NCI-H2107 treated with DMSO at 0.1 percent for 48 hours (cell line): ENCODE measurements at regions not wholly inside any gene's neighbourhood (a gene's known extent, or its start where the extent isn't known, plus 50 kb on each side); places are given as distances from the start of the nearest gene placed in this dataset.
"Not testable (repeated sequence)": the region's sequence is repeated elsewhere in the genome, so short reads cannot be mapped to it uniquely, and the experiment has no call there.

ENCODE experiments used
- DNase-seq: peaks from one replicate; lab custom pipeline; 2025; ENCODE audit not compliant: unreplicated experiment; lab: John Stamatoyannopoulos, UW

DNA sequence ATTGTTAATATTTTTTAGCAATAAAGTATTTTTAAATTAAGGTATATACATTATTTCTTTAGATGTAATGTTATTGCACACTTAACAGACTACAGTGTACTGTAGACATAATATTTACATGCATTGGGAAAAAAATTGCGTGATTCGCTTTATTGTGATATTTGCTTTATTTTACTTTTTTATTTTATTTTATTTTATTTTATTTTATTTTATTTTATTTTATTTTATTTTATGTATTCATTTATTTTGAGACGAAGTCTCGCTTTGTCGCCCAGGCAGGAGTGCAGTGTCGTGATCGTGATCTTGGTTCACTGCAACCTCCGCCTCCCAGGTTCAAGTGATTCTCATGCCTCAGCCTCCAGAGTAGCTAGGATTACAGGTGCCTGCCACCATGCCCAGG is 1522.7 kb downstream of the AMY1C start:
- not testable (repeated sequence) for DNase-seq

DNA sequence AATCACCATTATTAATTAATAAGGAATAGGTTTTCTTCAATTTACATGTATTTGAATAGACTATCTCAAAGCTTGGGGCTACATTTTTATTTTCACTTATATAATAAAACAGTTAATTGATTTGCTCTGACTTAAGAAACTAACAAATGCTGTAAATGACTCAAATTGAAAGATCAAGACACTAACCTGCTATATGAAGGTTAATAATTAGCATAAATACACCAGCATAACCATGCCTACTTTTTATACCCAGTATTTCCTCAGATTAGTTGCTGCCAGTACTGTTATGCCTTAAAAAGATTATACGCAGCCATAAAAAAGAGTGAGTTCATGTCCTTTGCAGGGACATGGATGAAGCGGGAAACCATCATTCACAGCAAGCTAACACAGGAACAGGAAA is 1545.1 kb downstream of the AMY1C start:
- DNase-seq, result no peak

DNA sequence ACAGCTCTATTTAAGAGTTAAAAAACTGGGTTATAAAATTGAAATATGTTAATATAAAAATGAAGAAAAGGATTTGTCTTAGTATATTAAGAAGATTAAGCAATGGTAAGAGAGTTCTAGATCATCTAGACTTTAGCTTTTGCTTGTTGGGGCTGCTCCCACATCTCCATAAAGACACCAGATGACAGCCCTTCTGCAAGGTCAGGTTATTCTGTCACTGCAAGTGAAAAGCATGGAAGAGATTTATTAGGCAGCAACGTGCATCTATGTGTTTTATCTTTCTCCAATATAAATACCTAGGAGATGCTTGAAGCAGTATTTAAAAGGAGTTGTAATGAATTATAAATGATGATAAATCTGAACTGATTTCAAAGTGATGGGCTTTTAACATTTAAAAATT is 1560.4 kb downstream of the AMY1C start:
- DNase-seq, result no peak

DNA sequence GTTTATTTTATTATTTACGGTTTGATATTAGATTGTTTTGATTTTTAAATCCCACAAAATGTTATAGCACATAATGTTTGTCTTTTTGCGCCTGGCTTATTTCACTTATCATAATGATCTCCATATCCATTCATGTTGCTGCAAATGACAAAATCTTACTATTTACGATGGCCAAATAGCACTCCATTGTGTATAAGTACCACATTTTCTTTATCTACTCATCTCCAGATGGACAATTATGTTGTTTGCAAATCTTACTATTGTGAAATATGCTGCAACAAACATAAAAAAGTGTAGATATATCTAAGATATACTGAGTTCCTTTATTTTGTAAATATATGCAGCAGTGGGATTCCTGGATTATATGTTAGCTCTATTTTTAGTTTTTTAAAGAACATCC is 1568.3 kb downstream of the AMY1C start:
- DNase-seq, result no peak

DNA sequence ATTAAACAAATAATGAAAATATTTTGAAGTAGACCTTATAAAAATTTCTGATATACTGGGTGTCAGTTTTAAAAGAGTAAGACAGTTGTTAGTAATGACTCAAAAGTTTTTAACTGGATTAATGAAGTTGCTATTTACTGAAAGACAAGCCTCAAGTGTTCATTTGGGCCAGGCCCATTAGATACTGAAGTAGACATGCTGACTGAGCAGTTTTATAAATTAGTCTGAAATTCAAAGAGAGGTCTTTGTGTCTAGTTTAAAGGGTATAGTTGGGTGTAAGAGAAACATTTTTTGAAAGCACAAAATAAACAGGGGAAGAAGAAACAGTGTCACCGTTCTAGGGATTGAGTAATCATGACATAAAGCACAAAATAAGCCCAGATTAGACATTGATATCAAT is 1577.2 kb downstream of the AMY1C start:
- DNase-seq, result no peak

DNA sequence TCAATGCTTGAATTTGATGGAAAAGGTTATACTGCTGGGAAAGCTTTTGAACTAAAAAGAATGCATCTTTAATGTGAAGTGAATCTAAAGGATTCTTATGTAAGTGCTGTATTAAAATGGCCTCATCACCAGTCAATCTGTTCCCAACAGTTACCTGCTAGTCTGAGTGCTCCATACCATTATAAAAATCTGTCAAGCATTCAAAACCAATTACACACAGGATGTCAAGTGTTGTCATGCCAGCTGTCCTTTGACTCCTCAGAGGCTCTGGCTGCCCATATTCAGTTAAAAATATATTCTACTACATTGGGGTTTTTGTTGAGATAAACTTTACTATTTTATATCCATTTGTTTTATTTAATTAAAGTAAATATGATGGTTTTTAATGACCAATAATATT is 1587.7 kb downstream of the AMY1C start:
- DNase-seq, result peak; percentile 8

DNA sequence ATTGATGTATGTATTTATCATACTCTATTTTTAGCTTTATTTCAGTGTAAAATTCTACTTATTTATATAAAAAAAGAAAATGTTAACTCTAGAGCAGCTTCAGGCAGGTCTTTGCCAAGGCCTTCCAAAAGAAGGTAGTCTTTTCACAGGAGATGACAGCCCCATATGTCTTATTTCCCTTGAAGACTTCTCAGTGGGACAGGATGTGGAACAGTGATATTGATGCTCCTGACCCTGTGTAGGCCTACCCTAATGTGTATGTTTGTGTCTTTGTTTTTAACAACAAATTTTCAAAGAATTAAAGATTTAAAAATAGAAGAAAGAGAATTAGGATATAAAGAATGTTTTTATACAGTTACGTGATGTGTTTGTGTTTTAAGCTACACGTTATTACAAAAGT is 1593.6 kb downstream of the AMY1C start:
- no peak for DNase-seq

DNA sequence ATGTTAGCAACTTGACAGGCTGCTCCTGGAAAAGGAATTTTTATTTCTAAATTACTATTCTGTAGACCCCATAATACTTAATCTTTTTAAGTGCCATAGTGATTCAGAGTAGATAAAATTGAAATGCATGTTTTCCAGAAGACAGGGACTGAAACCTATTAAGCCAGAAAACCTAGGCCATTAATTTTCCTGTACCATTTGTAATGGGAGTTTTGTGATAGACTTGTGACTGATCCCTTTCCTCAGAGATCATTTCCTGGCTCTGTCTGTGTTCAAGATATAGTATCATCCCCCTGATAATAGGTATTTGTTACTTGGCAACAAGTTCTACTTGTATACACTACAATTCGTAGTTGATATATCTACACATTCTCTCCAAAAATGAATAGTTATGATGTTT is 1609.8 kb downstream of the AMY1C start:
- DNase-seq, result no peak

DNA sequence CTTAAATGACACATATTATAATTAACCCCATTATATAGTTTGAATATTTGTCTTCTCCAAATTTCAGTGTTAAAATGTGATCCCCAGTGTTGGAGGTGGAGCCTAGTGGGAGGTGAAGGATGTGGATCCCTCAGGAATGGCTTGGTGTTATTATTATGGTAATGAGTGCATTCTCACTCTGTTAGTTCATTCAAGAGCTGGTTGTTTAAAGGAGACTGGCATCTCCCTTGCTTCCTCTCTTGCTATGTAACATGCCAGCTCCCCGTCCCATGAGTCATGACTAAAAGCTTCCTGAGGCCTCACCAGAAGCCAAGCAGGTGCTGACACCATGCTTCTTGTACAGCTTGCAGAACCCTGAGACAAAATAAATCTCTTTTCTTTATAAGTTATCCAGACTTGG is 1612.7 kb downstream of the AMY1C start:
- DNase-seq, result no peak

DNA sequence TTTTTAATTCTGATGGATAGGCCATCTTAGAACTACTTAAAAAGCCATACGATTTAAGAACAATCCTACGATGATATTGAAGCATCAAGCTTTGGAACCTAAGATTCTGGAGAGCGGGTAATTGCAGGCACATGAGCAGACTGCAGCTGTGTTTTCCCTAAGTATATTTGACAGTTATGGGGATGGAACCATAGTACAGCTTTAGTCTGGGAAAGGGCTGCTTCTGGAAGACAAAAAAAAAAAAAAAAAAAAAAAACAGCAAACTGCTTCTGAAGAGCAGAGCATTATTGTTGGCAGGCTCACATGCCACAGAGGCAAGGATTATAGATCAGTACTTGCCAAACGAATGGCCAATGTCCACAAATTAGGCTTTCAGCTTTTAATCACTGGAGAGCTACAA is 1618.7 kb downstream of the AMY1C start:
- peak; percentile 9 for DNase-seq

DNA sequence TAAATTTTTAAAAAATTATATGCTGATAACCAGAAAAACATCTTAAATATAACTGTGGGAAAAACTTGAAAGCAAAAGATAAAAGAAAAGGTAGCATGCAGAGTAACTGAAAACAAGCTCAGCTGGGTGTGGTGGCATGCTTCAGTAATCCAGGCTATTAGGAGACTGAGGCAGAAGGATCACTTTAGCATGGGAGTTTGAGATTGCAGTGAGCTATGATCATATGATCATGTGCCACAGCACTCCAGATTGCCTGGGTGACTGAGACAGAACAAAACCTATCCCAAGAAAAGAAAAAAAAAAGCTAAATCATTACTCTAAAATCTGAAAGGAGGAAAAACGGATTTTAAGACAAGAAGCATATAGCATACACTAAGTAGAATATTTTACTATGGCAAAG is 1624.0 kb downstream of the AMY1C start:
- DNase-seq, result peak; percentile 56

DNA sequence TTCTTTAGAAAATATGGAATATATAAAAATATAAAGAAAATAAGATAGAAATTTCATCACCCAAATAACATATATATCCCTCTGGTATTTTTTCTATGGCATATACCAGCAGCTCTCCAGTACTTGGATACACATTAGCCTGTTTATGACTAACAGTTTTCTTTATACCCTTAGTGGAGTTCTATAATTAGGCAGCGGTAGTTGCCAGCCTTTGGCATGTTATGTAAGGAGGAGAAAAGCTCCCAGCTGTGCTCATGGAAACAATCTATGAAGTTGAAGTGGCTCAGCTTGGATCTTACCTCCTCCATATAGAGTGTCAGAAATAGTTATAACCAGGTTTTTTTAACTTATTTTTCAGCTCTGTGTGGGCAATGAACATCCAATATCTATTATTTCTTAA is 1636.8 kb downstream of the AMY1C start:
- peak; percentile 8 for DNase-seq

DNA sequence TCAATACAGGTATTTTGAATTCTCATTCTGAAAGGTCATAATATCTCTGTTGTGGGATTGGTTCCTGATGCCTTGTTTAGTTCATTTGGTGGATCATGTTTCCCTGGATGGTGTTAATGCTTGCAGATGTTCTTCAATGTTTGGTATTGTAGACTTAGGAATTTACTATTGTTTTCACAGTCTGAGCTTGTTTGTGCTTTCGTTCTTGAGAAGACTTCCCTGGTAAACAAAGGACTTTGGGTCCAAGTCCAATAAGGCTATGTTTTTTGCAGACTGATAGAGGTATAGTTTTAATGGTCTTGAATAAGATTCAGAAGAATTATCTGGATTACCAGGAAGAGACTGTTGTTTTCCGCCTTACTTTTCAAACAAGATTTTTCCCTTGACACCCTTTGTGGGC is 1646.3 kb downstream of the AMY1C start:
- DNase-seq, result no peak

DNA sequence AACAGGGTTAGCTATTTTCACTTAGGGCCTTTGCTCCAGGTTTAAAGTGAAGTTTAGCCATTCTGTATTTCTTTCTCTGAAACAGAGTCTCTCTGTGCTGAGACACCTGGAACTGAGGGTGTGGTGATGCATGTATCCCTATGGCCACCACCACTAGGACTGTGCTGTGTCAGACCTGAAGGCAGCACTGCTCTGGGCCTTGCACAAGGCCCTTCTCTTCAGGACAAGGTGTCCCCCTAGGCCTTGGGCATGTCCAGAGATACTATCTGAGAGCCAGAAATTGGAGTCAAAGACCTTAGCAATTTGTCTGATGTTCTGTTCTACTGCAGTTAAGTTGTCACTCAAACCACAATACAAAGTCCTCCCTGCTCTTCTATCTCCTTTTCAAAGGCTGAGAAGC is 1649.2 kb downstream of the AMY1C start:
- DNase-seq, result no peak

DNA sequence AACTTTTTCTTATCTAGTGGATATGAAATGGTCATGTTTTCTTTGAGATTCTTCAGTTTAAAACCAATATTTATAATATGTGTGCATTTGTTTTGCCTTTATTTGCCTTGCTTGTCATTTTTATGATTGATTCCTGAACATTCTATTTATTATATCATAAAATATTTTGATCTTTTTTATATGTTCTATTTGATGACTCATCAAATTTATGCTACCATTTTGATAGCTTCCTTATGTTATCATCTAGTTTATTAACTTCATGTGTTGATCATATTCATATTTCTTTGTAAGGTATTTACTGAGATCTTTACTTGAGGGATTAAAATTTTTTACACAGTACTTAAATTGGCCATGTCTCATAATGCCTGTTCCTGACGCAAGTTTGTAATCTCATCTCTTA is 1650.0 kb downstream of the AMY1C start:
- no peak for DNase-seq

DNA sequence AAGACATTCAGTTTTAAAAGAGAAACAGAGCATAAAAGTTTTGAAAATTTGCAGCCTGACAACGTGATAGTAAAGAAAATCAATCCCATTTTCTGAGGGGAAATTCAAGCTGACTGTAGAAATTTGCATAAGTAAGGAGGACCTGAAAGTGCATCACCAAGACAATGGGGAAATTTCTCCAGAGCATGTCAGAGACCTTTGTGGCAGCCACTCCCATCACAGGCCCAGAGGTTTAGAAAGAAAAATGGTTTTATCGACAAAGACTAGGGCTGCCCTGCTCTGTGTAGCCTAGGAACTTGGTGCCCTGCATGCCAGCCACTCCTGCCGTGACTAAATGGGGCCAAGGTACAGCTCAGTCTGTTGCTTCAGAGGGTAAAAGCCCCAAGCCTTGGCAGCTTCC is 1640.2 kb upstream of the PRMT6 start:
- DNase-seq, result no peak

DNA sequence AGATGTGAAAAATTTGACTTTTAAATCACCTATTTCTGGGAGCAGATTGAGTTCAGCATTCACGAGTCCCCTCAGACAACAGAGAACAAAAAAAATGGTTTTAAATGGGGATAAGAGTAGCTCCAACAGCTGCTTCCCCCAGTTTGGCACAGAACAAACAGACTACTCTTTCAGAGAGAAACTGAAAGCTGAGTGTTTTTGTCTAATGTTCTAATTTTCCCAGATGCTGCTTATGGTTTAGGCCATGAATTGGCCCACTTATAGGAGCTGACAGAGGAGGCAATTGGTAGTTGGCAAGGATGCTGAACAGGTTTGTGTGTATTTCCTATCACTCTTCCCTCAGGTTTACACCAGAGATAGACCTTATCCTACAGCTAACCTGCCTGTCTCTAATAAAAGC is 1637.4 kb upstream of the PRMT6 start:
- DNase-seq, result peak; percentile 52

DNA sequence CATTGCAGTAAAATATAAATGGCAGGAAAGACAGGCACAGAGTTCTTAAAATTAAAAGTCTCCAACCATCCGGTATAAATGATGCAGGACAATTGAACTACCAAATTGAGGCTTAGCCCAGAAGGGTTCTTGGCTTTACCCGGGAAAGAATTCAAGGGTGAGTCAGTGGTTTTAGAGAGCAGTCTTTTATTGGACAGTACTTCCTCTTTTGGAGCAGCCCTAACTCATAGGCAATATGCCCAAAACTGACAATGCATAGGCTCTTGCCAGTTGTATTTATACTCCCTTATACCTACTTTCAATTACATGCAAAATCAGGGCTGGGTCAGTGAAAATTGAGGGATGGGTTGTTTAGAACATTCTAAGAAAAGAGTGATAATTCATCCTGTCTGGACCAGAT is 1628.9 kb upstream of the PRMT6 start:
- DNase-seq, result no peak

DNA sequence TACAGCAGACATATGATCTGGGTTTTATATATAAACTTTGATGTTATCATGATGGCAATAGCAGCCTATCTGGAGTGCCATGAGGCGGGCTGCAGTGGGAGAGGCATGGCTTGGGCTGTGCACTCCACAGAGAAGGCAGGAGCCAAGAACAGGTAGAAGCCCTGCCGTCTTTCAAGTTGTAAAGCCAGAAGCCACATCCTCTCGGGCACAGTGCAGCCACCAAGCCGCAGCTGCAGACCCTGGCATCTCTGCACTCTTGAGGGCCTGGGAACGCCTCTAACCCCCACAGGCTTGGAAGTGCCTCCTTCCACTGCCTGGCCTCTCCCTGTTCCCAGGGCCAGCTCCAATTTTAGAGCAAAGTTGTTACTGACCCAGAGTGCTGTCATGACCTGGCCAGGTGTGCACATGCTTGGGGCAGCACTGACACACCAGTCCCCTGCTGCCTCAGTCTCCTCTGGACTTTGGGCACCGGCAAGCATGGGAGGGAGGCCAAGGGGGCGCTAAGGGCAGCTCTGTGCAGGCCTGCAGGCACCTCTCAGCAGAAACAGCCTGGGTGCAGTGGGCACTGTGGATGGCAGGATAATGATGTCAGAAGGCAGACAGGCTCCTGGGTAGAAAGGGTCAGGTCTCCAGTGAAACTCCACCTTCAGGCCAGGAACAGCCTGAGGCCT is 1619.8 kb upstream of the PRMT6 start:
- DNase-seq, result no peak

DNA sequence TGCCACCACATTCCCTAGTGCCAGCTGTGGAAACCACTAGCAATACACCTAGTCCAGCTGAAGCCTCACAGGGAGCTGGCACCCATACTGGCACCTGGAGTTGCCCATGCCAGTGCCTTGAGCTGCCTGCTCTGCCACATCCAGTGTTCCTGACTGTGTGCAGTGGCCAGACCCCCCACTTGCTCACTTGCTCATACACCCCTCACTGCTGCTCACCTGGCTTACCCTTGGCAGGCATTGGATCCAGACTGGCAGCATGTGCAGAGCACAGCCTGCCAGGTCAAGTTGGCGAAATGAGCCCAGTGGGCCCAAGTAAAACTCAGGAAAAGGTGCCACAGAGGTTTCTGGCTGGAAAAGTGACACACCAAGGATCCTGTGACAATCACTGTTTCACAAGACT is 1618.6 kb upstream of the PRMT6 start:
- no peak for DNase-seq

DNA sequence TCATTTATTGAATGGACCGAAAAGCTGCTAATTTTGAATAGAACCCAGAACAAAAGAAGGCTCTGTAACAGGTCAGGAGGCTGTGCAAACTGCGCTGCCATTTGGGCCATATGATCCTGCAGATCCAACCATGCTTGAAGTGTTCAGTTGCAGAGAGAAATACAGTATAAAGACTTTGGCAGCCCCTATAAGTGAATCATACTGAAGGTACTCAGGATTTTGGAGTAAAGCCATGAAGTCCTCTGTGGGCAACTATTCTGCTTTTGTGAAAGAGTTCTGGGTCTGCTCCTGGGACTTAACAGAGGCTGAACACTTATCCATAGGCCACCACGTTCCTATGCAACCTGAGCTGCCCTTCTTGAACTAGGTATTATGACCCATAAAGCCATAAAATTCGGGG is 1613.6 kb upstream of the PRMT6 start:
- no peak for DNase-seq

DNA sequence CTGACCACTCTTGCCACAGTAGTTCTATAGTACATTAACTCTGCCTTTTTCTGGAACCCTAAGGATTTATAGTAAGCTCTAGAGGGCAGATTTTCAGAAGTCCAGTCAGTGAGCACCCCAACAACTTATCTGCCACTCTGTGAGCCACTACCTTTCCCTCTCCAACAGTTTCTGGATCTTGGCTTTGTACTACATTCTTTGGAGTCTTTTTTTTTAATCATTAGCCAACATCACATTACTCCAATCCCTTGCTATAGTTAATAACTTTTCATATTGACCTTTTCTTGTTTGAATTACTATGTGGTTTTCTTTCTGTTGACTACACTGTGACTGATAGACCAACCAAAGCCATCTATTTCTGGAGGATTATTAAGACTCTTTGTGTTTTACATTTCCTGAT is 1596.7 kb upstream of the PRMT6 start:
- no peak for DNase-seq

DNA sequence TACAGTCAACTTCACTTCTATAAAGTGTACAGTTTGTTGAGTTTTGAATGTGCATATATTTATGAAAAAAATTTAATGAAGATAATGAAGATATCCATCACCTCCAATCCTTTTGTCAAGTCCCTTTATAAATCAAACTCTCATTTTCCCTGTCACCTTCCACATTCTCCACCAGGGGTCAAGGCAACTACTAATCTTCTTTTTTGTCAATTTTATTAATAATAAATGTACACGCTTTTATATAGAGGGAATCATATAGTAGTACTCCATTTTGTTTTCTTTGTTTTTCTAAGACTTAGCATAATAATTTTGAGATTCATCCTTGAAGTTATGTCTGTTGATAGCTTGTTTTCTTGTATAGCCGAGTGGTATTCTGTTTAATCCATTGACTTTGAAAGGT is 1594.2 kb upstream of the PRMT6 start:
- no peak for DNase-seq

DNA sequence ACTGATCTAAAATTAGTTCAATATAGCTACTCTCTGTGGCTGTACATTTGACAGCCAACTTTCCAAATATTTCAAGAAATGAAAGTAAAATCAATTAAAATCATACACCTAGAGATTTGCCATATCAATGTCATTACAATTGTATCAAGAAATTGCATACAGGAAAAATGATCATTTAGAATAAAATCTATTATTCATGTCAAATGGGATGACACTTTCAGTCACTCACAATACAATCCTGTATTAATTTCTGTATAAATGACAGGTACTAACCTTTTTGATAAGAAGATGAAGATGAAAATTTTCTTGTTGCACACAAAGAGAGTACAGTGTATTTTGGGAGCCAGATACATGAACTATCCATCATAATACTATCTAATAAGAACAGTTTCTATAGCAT is 1588.9 kb upstream of the PRMT6 start:
- no peak for DNase-seq
